HG02571 (cell line): ENCODE measurements at regions not wholly inside any gene's neighbourhood (a gene's known extent, or its start where the extent isn't known, plus 50 kb on each side); places are given as distances from the start of the nearest gene placed in this dataset.

Experiments
- ATAC-seq: cut with Tn5 transposase; IDR thresholded peaks from one replicate; pipeline ENCODE4 v1.9.1; 2021; ENCODE audit warnings: mild to moderate bottlenecking, moderate library complexity; ENCODE audit not compliant: unreplicated experiment

GRCh38 chr10:90447831-90448230 lies 410.0 kb downstream of the HTR7 start:
- no peak for ATAC-seq

DNA sequence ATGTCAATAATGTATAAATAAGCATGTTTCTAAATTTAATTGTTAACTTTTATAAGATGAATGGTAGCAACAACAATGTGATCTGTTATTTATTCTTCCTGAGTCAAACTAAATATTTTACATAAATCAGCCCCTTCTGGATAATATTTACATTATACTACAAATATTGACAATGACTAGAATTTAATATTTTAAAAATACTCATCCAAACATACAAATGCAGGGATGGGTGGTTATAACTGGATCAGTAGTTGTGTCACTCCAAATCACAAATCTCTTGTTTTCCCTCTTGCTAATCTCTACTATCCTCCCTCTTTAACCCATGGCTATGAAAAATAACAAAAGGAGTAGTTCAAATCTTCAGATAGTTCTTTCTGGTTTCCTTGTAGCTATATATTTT lies 407.0 kb downstream of the HTR7 start:
- no peak for ATAC-seq

- ATAC-seq, result no peak
Measured at GRCh38 chr10:90451283-90451682, 406.6 kb downstream of the HTR7 start.

- ATAC-seq, result no peak
Measured at GRCh38 chr10:90458054-90458453, 399.8 kb downstream of the HTR7 start.

DNA sequence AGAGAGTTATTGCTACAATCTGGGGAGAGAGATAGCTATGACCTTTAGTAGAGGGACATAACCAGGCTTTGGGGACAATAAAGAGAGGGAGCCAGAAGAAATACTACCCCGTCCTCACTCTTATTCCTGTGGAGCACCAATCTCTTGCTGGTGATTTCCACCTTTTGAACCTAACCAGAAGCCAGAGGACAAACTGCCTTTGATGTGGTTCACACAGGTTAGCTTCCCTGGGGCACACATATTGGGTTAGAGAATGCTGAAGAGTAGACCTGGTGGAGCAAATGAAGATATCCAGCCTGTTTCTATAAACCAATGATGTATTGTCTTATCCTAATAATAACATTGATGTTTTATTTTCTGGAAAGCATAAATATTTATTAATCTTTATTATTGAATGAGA lies 399.3 kb downstream of the HTR7 start:
- ATAC-seq, result no peak

DNA sequence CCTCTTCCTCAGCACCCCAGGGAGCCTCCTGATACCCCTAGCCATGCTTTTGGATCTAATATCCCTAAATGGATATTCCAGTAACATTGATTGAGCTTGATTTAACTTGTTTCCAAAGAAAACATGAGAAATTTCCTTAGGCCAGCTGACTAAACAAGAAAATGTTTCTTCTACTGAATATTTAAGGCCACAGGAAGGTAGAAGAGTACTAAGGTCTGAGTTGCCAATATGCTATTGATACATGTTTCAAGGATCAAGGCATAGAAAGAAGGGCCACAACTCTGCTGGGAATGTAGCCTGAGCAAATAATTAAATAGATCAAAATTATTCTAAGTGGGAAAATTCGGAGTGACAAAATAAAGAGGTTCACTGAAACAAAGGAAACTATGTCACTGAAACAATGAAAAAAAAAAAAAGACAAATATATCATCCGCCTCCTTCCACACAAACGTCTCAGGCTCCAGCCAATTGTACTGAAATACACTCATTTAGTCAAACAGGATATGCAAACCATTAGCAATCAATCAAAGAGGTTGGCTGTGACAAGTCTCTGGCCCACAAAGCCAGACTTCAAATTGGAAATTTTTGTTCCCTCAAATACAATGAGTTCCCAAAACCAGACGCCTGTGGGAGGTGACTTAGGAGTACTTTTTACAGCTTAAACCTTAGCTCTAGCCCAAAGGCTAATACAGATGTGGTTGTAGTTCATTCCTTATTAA lies 396.2 kb downstream of the HTR7 start:
- ATAC-seq, result no peak

- no peak for ATAC-seq
Measured at GRCh38 chr10:90462749-90463470, 394.9 kb downstream of the HTR7 start.

DNA sequence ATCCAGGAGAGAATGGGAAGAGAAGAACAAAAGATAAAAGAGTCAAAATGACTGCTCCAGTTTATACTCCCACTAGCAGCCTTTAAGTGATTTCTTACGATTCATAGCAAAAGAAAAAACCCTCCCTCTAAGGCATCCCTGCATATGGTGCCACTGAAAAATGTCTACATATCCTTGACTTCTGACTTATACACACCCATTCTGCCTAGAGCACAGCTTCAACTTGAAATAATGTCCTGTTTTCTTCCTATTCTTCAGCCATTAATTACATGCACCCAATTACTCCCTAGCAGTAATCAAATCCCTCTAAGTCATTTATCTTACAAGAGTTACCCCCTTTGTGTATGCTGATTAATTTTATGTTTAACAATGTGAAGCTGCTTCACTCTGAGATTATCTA lies 393.5 kb downstream of the HTR7 start:
- no peak for ATAC-seq

- ATAC-seq, result no peak
Measured at GRCh38 chr10:90470966-90471365, 386.9 kb downstream of the HTR7 start.

- no peak for ATAC-seq
Measured at GRCh38 chr10:90480466-90480865, 377.4 kb downstream of the HTR7 start.

GRCh38 chr10:90481326-90481923 lies 376.4 kb downstream of the HTR7 start:
- ATAC-seq, result no peak

DNA sequence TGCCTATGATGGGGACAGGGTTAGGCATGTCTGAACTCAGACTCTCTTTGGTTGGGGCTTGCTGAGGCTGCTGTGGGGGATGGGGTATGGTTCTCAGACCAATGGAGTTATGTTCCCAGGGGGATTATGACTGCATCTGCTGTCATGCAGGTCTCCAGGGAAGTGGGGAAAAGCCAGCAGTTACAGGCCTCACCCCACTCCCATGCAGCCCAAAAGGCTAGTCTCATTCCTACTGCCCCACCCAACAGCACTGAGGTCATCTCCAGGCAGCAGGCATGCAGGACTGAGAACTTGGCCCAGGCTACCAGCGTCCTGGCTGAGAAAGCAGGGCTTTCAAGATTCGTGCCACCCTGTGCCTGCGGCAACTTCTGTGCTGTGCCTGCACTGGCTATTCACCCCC lies 373.3 kb downstream of the HTR7 start:
- no peak for ATAC-seq

DNA sequence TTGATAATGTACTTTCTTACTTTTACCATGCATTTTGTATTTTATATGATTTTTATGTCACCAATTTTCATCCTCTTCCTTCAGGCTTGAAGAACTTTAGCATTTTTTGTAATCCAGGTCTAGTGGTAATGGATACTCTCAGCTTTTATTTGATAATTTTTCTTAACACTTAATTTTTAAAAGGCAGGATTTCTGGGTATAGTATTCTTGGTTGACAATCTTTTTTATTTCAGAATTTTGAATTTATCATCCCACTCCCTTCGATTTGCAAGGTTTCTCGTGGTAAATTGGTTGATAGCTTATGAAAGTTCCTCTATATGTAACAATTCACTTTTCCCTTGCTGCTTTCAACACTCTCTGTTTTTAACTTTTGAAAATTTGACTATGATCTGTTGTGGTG lies 363.7 kb downstream of the HTR7 start:
- ATAC-seq, result no peak

GRCh38 chr10:90504172-90504571 lies 353.7 kb downstream of the HTR7 start:
- ATAC-seq, result no peak

GRCh38 chr10:90526721-90527120 lies 331.1 kb downstream of the HTR7 start:
- ATAC-seq, result no peak

- no peak for ATAC-seq
Measured at GRCh38 chr10:90530521-90530920, 327.3 kb downstream of the HTR7 start.

- no peak for ATAC-seq
Measured at GRCh38 chr10:90557385-90557784, 300.5 kb downstream of the HTR7 start.

DNA sequence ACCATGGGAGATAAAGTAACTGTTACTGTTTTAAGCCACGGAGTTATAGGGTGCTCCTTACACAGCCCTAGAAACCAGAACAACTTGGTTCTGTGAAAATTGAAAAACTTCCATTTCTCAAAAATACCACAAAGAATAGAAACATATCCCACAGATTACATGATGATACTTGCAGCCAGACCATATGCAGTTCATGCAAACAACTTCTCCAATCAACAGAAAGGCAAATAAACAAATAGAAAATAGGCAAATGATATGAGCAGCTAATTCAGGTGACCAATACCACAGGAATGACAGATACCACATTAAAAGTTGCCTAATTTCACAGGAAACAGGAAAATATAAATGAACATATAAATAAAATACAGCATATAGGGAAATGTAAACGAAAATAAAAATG lies 297.5 kb downstream of the HTR7 start:
- no peak for ATAC-seq

GRCh38 chr10:90561666-90562065 lies 296.2 kb downstream of the HTR7 start:
- no peak for ATAC-seq

DNA sequence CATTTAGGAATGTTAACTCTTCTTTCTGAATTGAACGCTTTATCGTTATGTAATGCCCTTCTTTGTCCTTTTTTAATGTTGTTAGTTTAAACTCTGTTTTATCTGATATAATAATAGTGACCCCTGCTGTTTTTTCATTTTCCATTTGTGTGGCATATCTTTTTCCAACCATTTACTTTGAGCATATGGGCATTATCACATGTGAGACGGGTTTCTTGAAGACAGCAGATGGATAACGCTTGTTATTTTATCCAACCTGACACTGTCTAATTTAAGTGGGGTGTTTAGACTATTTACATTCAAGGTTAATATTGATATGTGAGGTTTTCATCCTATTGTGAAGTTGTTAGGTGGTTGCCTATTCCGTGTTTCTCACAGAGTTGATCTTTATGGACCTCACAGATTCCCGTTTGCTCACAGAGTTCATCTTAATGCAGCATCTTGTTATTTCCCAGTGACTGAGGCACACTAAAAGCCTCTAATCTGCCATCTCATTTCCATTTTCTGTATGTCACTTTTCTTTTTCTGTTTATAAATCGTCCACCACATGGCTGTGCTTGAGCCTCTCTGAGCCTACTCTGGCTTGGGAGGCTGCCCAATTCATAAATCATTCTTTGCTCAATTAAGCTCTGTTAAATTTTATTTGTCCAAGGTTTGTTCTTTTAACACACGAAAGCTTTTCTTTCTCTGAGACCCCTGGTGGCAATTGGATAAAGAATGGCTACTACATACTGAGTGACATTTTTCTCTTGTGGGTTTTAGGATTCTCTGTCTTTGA lies 286.2 kb downstream of the HTR7 start:
- ATAC-seq, result no peak

GRCh38 chr10:90575125-90575524 lies 282.7 kb downstream of the HTR7 start:
- no peak for ATAC-seq
